ENCODE measurements at regions not wholly inside any gene's neighbourhood (a gene's known extent, or its start where the extent isn't known, plus 50 kb on each side); places are given as distances from the start of the nearest gene placed in this dataset.

- CTCF ChIA-PET, result no interaction called here
- Histone ChIP-seq H3K9me3 (ENCODE audit: control insufficient read depth, insufficient read depth, low read length) (no peaks in the 10 kb centered on the region), H3K4me3 (ENCODE audit: low read depth, low read length) (no peak overlapping the region), H3K27me3 (ENCODE audit: control insufficient read depth, insufficient read depth, low read length) (peaks cover 21% of the 10 kb centered on the region), H3K27ac (ENCODE audit: low read depth, low read length) (no peak overlapping the region)
- POLR2A ChIA-PET, result no interaction called here
- DNase-seq (ENCODE audit: low read depth, low spot score), result no peak
- TF ChIP-seq, protein P1, sequence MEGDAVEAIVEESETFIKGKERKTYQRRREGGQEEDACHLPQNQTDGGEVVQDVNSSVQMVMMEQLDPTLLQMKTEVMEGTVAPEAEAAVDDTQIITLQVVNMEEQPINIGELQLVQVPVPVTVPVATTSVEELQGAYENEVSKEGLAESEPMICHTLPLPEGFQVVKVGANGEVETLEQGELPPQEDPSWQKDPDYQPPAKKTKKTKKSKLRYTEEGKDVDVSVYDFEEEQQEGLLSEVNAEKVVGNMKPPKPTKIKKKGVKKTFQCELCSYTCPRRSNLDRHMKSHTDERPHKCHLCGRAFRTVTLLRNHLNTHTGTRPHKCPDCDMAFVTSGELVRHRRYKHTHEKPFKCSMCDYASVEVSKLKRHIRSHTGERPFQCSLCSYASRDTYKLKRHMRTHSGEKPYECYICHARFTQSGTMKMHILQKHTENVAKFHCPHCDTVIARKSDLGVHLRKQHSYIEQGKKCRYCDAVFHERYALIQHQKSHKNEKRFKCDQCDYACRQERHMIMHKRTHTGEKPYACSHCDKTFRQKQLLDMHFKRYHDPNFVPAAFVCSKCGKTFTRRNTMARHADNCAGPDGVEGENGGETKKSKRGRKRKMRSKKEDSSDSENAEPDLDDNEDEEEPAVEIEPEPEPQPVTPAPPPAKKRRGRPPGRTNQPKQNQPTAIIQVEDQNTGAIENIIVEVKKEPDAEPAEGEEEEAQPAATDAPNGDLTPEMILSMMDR (IDR thresholded peaks at IDR 0.05; ENCODE audit: low read depth, low read length), result no peak
These were observed 114.2 kb downstream of the FOXD2 start for GRCh38 chr1:47551971-47552528.

DNA sequence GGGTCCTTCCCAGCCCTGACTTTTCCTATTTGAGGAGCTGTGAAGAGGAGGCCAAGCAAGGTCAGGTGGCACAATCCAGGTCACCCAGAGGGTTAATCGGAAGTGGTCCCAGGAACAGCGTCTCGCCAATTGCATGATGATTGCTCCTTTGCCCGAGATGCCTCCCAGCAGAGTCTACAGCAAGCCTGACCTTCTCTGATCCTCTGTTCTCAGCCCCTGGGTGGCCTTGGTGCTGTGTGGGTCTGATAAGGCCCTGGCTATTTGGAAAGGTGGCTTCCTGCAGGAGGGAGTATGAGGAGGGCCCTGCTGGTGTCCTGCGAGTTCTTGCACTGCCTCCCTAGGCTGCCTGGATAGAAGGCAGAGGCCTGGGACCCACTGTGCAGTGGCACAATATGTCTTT lies 116.2 kb downstream of the FOXD2 start:
- no peak overlapping the region for H3K27ac ChIP-seq (ENCODE audit: low read depth, low read length)
- H3K4me3 ChIP-seq (ENCODE audit: low read depth, low read length), result no peak overlapping the region
- POLR2A ChIA-PET, result no interaction called here
- no peaks in the 10 kb centered on the region for H3K9me3 ChIP-seq (ENCODE audit: control insufficient read depth, insufficient read depth, low read length)
- H3K27me3 ChIP-seq (ENCODE audit: control insufficient read depth, insufficient read depth, low read length), result peaks cover 32% of the 10 kb centered on the region
- CTCF ChIA-PET, result no interaction called here
- no peak for DNase-seq (ENCODE audit: low read depth, low spot score)
- TF ChIP-seq, protein P1 (IDR thresholded peaks at IDR 0.05; ENCODE audit: low read depth, low read length), result no peak

DNA sequence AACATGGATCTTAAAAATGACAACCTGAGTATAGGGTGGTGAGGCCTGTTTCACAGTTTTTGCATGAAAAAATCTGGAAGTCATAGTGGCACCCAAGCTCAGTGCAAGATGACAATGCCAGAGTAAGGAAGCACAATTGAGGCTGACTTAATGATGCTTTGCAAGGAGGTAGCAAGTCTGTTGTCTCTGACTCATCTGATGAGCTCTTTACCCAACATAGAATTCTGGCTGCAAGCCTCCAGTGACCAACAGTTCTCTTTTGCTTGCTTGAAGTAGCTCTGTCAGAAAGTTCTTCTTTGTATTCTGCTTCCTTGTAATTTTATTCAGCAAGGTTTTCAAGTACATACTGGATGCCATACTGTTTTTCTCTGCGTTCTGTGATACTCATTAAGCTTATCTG lies 117.1 kb downstream of the FOXD2 start:
- TF ChIP-seq, protein P1 (IDR thresholded peaks at IDR 0.05; ENCODE audit: low read depth, low read length), result no peak
- DNase-seq (ENCODE audit: low read depth, low spot score), result no peak
- Histone ChIP-seq H3K4me3 (ENCODE audit: low read depth, low read length) (no peak overlapping the region), H3K27me3 (ENCODE audit: control insufficient read depth, insufficient read depth, low read length) (peaks cover 34% of the 10 kb centered on the region), H3K27ac (ENCODE audit: low read depth, low read length) (no peak overlapping the region), H3K9me3 (ENCODE audit: control insufficient read depth, insufficient read depth, low read length) (no peaks in the 10 kb centered on the region)
- POLR2A ChIA-PET, result no interaction called here
- CTCF ChIA-PET, result interaction anchor here (1.0 kb wide), 1 partner anchor 15 kb away, joined by 3 read pairs; no protein-coding TSS in a partner anchor

DNA sequence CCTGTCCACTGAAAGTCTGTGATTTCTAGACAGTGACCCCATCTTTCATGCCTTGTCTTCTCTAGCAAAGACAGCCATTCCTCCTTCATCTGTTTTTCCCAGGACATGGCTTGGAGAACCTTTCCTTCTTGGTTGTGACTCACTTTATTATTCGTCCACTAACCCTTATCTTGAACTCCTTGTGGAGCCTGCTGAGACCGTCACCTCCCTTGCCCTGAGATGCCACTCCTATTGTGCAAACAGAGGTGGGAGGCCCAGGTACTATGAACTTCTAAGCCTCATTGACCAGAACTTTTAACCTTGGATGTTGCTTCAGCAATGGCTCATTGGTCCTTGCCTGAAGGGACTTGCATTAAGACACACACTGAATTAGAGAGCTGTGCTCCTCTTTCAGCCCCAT lies 117.5 kb downstream of the FOXD2 start:
- H3K4me3 ChIP-seq (ENCODE audit: low read depth, low read length), result no peak overlapping the region
- DNase-seq (ENCODE audit: low read depth, low spot score), result no peak
- peaks cover 35% of the 10 kb centered on the region for H3K27me3 ChIP-seq (ENCODE audit: control insufficient read depth, insufficient read depth, low read length)
- POLR2A ChIA-PET, result no interaction called here
- H3K27ac ChIP-seq (ENCODE audit: low read depth, low read length), result no peak overlapping the region
- TF ChIP-seq, protein P1 (IDR thresholded peaks at IDR 0.05; ENCODE audit: low read depth, low read length), result no peak
- no peaks in the 10 kb centered on the region for H3K9me3 ChIP-seq (ENCODE audit: control insufficient read depth, insufficient read depth, low read length)
- CTCF ChIA-PET, result interaction anchor here (1.0 kb wide), 1 partner anchor 14 kb away, joined by 3 read pairs; no protein-coding TSS in a partner anchor

DNA sequence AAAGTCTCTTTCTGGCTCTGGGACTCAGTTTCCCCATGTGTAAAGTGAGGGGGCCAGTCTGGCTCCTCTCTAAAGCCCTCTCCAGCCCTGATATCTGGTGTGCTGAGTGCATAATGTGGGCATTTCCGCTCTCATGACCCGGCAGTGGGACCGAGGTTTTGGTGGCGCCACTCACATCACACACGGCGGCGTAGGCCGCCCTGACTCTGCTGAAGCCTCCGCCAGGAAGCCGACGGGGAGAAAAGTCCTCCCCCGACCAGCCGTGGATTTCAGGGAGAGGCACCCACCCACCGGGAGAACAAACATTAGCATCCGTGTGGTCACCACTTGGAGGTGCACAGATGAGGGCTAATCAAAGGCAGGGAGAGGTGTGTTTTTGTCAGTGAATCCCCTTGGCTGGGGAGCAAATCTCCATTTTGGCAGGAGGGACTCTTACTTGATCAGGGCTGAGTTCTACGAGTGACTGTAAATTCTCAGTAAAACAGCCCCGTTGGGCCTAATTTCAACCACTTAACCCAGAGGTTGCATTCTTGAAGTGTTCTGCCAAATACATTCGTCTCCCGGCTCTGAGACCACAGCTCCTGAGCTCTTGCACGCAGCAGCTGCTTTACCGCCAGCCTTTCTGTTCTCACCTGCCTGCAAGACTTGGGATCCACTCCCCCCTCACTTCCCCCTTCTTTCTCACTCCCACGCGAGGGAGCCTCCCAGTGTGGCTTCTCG lies 118.2 kb downstream of the FOXD2 start:
- no peak for DNase-seq (ENCODE audit: low read depth, low spot score)
- Histone ChIP-seq H3K27me3 (ENCODE audit: control insufficient read depth, insufficient read depth, low read length) (peaks cover 35% of the 10 kb centered on the region), H3K4me3 (ENCODE audit: low read depth, low read length) (no peak overlapping the region), H3K9me3 (ENCODE audit: control insufficient read depth, insufficient read depth, low read length) (no peaks in the 10 kb centered on the region), H3K27ac (ENCODE audit: low read depth, low read length) (no peak overlapping the region)
- TF ChIP-seq, protein P1 (IDR thresholded peaks at IDR 0.05; ENCODE audit: low read depth, low read length), result no peak
- ChIA-PET CTCF (no interaction called here), POLR2A (no interaction called here)
